Panc1 (cell line): ENCODE measurements at regions not wholly inside any gene's neighbourhood (a gene's known extent, or its start where the extent isn't known, plus 50 kb on each side); places are given as distances from the start of the nearest gene placed in this dataset.

Experiments used
- POLR2AphosphoS5 ChIP-seq: IDR thresholded peaks from 2 replicates; pipeline ENCODE4 v1.6.1; 2012; ENCODE audit warnings: mild to moderate bottlenecking, low read depth, low read length, moderate library complexity
- SIN3A ChIP-seq: IDR thresholded peaks from 2 replicates; pipeline ENCODE4 v1.6.1; 2012; ENCODE audit warnings: low read depth, mild to moderate bottlenecking, low read length, moderate library complexity, borderline replicate concordance; ENCODE audit not compliant: insufficient read depth
- TCF7L2 ChIP-seq: IDR thresholded peaks from 2 replicates; pipeline ENCODE4 v1.6.1; 2011; ENCODE audit warnings: mild to moderate bottlenecking, low read depth, low read length, inconsistent platforms
- TF ChIP-seq, protein P1 (sequence below): fragments of 450-650 bp; IDR thresholded peaks from 2 replicates; pipeline ENCODE4 v1.5.1; 2017; ENCODE audit warnings: mild to moderate bottlenecking
- TF ChIP-seq, protein P2 (sequence below), 2 experiments: IDR thresholded peaks; 2 replicates each; pipeline ENCODE4 v1.6.1; 2011 to 2012; ENCODE audit warnings: low read depth in 2 of 2, control low read depth in 1 of 2, low read length in 1 of 2, mild to moderate bottlenecking in 1 of 2, moderate library complexity in 1 of 2; ENCODE audit not compliant: insufficient read depth in 1 of 2

GRCh38 chr13:26483546-26483945 is 73.9 kb upstream of the WASF3 start:
- TF ChIP-seq, protein P1, sequence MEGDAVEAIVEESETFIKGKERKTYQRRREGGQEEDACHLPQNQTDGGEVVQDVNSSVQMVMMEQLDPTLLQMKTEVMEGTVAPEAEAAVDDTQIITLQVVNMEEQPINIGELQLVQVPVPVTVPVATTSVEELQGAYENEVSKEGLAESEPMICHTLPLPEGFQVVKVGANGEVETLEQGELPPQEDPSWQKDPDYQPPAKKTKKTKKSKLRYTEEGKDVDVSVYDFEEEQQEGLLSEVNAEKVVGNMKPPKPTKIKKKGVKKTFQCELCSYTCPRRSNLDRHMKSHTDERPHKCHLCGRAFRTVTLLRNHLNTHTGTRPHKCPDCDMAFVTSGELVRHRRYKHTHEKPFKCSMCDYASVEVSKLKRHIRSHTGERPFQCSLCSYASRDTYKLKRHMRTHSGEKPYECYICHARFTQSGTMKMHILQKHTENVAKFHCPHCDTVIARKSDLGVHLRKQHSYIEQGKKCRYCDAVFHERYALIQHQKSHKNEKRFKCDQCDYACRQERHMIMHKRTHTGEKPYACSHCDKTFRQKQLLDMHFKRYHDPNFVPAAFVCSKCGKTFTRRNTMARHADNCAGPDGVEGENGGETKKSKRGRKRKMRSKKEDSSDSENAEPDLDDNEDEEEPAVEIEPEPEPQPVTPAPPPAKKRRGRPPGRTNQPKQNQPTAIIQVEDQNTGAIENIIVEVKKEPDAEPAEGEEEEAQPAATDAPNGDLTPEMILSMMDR: no peak
- no peak for TF ChIP-seq SIN3A
- TF ChIP-seq, protein P2, sequence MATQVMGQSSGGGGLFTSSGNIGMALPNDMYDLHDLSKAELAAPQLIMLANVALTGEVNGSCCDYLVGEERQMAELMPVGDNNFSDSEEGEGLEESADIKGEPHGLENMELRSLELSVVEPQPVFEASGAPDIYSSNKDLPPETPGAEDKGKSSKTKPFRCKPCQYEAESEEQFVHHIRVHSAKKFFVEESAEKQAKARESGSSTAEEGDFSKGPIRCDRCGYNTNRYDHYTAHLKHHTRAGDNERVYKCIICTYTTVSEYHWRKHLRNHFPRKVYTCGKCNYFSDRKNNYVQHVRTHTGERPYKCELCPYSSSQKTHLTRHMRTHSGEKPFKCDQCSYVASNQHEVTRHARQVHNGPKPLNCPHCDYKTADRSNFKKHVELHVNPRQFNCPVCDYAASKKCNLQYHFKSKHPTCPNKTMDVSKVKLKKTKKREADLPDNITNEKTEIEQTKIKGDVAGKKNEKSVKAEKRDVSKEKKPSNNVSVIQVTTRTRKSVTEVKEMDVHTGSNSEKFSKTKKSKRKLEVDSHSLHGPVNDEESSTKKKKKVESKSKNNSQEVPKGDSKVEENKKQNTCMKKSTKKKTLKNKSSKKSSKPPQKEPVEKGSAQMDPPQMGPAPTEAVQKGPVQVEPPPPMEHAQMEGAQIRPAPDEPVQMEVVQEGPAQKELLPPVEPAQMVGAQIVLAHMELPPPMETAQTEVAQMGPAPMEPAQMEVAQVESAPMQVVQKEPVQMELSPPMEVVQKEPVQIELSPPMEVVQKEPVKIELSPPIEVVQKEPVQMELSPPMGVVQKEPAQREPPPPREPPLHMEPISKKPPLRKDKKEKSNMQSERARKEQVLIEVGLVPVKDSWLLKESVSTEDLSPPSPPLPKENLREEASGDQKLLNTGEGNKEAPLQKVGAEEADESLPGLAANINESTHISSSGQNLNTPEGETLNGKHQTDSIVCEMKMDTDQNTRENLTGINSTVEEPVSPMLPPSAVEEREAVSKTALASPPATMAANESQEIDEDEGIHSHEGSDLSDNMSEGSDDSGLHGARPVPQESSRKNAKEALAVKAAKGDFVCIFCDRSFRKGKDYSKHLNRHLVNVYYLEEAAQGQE (IDR thresholded peaks at IDR 0.05; ENCODE audit: insufficient read depth in 1 of 2, low read depth in 2 of 2, low read length in 1 of 2): no peak
- TF ChIP-seq POLR2AphosphoS5: no peak
- no peak for TF ChIP-seq TCF7L2
